Fibroblast of villous mesenchyme (primary cell): ENCODE measurements at regions not wholly inside any gene's neighbourhood (a gene's known extent, or its start where the extent isn't known, plus 50 kb on each side); places are given as distances from the start of the nearest gene placed in this dataset.

Source experiments
- DNase-seq: peaks from one replicate; pipeline ENCODE4 v3.0.0-alpha.2; 2010; ENCODE audit warnings: low read depth
- H3K4me3 ChIP-seq: 2 replicates; pipeline ENCODE4 v1.5.1; 2011; ENCODE audit warnings: low read depth, mild to moderate bottlenecking, low read length
- CTCF ChIP-seq: IDR thresholded peaks from 2 replicates; pipeline ENCODE4 v1.5.1; 2012; ENCODE audit warnings: low read depth, mild to moderate bottlenecking, low read length; ENCODE audit not compliant: insufficient read depth

- DNase-seq, result no peak
- no peak overlapping the region for H3K4me3 ChIP-seq
- no peak for TF ChIP-seq CTCF
Measured at GRCh38 chr1:60564916-60565750, 491.6 kb upstream of the C1orf87 start.

- TF ChIP-seq CTCF, result no peak
- H3K4me3 ChIP-seq, result no peak overlapping the region
- DNase-seq, result no peak
Measured at GRCh38 chr1:60563777-60564535, 490.4 kb upstream of the C1orf87 start.

GRCh38 chr1:60562740-60563139 lies 489.2 kb upstream of the C1orf87 start:
- TF ChIP-seq CTCF, result no peak
- H3K4me3 ChIP-seq, result no peak overlapping the region
- no peak for DNase-seq

- no peak for DNase-seq
- TF ChIP-seq CTCF, result no peak
- no peak overlapping the region for H3K4me3 ChIP-seq
Measured at GRCh38 chr1:60560701-60561100, 487.1 kb upstream of the C1orf87 start.

GRCh38 chr1:60558236-60558635 lies 484.7 kb upstream of the C1orf87 start:
- no peak for TF ChIP-seq CTCF
- no peak overlapping the region for H3K4me3 ChIP-seq
- DNase-seq, result no peak

GRCh38 chr1:60553730-60554129 lies 480.2 kb upstream of the C1orf87 start:
- no peak for DNase-seq
- H3K4me3 ChIP-seq, result no peak overlapping the region
- TF ChIP-seq CTCF, result no peak
